ENCODE measurements at regions not wholly inside any gene's neighbourhood (a gene's known extent, or its start where the extent isn't known, plus 50 kb on each side); places are given as distances from the start of the nearest gene placed in this dataset.

- TF ChIP-seq CTCF (IDR thresholded peaks at IDR 0.05) (no peak), EP300 (IDR thresholded peaks at IDR 0.05) (no peak)
Observed at GRCh38 chr5:173828952-173829351, 59.2 kb upstream of the CPEB4 start.

Measured in suprapubic skin (tissue), 3 donors.